Testis (tissue), 2 donors: ENCODE measurements at regions not wholly inside any gene's neighbourhood (a gene's known extent, or its start where the extent isn't known, plus 50 kb on each side); places are given as distances from the start of the nearest gene placed in this dataset.

Experiments
- CTCF ChIP-seq, 3 experiments: fragments of 450-650 bp in 2 of 3; fragments of 200-600 bp in 1 of 3; sonication (generic) in 1 of 3; IDR thresholded peaks; one replicate each; pipeline ENCODE4 v1.5.1; 2016 to 2019; ENCODE audit warnings: antibody characterized with exemption in 3 of 3, mild to moderate bottlenecking in 2 of 3, moderate library complexity in 1 of 3
- POLR2A ChIP-seq: fragments of 450-650 bp; IDR thresholded peaks from one replicate; pipeline ENCODE4 v1.6.1; 2017; ENCODE audit warnings: antibody characterized with exemption, mild to moderate bottlenecking, moderate library complexity

- TF ChIP-seq CTCF (IDR thresholded peaks at IDR 0.05) (no peak), POLR2A (no peak)
These were observed 93.8 kb upstream of the CXCR4 start for GRCh38 chr2:136211701-136212100.
